HL-60/S4 treated with phorbol 12-myristate 13-acetate at 8.2 ng/mL for 4 days and 3 days (cell line): ENCODE measurements at regions not wholly inside any gene's neighbourhood (a gene's known extent, or its start where the extent isn't known, plus 50 kb on each side); places are given as distances from the start of the nearest gene placed in this dataset.

Experiments used
- in situ Hi-C: fragments of 300-500 bp; cut with MboI; formaldehyde crosslinking; loops from 2 replicates; pipeline ENCODE4 v1.15.0; 2022; ENCODE audit warnings: low sequenced_read_pairs

DNA sequence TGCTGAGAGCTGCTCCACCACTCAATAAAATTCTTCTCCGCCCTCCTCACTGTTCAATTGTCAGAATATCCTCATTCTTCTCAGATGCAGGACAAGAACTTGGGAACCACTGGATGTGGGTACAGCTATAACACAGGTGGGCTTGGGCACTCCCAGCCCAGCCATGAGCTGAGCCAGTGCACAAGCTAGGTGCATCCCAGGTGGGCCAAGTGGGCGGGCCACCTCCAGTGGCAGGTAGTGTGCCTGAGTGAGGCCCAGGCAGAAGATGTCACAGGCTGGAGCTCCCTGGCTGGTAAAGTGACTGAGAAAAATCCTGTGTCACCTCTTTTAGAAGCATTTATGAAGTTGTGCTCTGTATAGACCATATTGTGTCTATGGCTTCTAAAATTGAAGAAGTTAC lies 501.6 kb upstream of the TYRP1 start:
- in situ Hi-C loops: no loop called here

- in situ Hi-C loops: no loop called here
These were observed 498.5 kb upstream of the TYRP1 start for GRCh38 chr9:12194731-12195130.

- in situ Hi-C loops: no loop called here
These were observed 497.7 kb upstream of the TYRP1 start for GRCh38 chr9:12195456-12195855.

GRCh38 chr9:12204512-12204911 lies 488.7 kb upstream of the TYRP1 start:
- in situ Hi-C loops: no loop called here

- in situ Hi-C loops: no loop called here
These were observed 480.3 kb upstream of the TYRP1 start for GRCh38 chr9:12212860-12213259.

- in situ Hi-C loops: no loop called here
These were observed 471.7 kb upstream of the TYRP1 start for GRCh38 chr9:12221470-12221869.

DNA sequence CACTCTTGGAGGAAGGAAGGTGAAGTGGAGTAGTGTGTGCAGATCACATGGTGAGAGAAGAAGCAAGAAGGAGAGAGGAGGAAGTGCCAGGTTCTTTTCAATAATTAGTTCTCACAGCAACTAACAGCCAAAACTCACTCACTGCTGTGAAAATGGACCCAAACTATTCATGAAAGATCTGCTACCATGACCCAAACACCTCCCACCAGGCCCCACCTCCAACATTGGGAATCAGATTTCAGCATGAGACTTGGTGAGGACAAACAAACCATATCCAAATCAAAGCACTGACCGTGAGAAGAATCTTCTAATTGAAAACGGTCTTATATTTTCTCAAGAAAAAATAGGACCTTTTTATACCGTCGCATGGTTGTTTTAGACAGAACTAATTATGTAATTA lies 468.7 kb upstream of the TYRP1 start:
- in situ Hi-C loops: no loop called here

- in situ Hi-C loops: no loop called here
These were observed 462.5 kb upstream of the TYRP1 start for GRCh38 chr9:12230708-12231107.

DNA sequence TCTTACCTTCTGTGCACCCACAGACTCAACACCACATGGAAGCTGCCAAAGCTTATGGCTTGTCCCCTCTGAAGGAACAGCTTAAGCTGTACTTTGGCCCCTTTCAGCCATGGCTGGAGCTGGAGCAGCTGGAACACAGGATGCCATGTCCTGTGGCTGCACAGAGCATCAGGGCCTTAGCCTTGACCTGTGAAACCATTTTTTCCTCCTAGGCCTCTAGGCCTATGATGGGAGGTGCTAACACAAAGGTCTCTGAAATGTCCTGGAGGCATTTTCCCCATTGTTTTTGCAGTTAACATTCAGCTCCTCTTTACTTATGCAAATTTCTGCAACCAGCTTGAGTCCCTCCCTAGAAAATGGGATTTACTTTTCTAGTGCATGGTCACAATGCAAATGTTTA lies 461.4 kb upstream of the TYRP1 start:
- in situ Hi-C loops: no loop called here

- in situ Hi-C loops: no loop called here
These were observed 460.3 kb upstream of the TYRP1 start for GRCh38 chr9:12232836-12233235.

DNA sequence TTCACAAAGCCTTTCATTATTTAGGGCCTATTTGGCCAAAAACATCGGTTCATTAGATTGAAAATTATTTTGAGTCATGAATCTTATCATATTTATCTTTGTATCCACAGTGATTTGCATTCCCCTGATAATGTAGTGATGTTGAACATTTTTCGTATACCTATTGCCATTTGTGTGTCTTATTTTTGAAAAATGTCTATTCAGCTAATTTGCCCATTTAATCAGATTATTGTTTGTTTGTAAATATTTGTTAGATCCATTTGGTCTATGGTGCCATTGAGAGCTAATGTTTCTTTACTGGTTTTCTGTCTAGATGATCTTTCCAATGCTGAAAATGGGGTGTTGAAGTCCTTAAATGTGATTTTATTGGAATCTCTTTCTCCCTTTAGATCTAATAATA lies 439.2 kb upstream of the TYRP1 start:
- in situ Hi-C loops: no loop called here

GRCh38 chr9:12266758-12267157 lies 426.4 kb upstream of the TYRP1 start:
- in situ Hi-C loops: no loop called here

- in situ Hi-C loops: no loop called here
These were observed 421.7 kb upstream of the TYRP1 start for GRCh38 chr9:12271421-12271891.

DNA sequence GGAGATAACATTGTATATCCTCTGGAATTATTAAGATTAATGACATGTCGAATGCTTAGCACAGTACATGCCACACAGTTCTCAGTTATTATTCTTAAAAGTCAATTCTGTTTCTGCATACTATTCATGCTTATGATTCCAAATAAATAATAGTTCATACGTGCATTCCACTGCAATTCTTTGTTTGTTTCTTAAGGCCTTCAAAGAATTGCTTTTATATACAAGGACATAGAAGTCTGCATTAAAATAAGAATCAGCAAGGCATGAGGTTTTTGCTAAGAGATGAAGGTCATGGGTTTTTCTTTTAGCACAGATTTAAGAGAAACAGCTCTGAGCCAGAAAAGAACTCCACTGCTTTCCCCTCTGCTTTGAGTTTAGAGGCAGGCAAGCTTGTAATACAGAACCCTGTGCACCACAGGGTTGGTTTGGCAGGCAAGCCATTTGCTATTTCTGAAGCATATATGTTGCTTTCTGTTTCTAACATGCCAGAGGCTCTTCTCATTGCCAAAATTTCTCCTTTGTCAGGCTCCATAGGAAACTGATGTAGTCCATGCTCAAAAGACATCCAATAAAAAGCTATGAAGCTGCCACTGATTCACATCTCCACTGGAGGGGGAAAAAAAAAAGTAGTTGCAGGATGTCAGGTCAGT lies 420.6 kb upstream of the TYRP1 start:
- in situ Hi-C loops: no loop called here

DNA sequence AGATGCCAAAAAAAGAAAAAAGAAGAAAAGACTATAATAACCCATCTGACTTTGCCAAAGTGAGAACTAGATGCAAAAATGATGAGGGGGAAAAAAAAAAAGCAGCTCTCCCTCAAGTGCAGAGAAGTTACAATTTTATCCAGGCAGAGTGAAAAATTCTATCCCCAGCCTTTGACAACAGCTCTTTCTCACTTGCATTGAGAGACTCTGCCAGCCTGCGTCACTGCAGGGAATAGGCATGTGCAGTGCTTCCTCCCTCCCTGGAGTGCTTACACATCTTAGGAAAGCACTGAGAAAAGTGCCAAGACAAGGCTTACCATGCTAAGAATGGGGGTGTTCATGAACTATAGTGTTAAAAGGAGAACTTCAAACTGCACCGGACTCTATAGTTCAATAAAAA lies 418.6 kb upstream of the TYRP1 start:
- in situ Hi-C loops: no loop called here

DNA sequence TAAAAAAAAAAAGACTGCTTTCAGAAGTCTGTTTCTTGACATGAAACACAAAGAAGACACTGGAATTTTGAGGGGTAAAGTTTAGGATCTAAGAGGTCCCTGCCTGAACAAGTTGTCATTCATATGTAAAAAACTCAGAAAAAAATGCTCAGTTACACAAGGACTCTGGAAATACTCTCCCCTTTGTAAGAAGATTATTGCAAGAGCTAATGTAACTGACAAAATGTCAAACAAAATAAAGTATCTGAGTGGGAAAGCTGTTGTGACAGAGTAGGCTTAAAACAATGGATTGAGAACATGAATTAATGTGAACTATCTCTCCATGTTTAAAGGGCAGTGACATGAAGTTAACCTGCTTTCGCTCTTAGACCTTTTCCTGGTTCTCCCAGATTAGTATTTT lies 416.7 kb upstream of the TYRP1 start:
- in situ Hi-C loops: no loop called here

GRCh38 chr9:12289711-12290110 lies 403.5 kb upstream of the TYRP1 start:
- in situ Hi-C loops: no loop called here

GRCh38 chr9:12290166-12290869 lies 402.9 kb upstream of the TYRP1 start:
- in situ Hi-C loops: no loop called here

DNA sequence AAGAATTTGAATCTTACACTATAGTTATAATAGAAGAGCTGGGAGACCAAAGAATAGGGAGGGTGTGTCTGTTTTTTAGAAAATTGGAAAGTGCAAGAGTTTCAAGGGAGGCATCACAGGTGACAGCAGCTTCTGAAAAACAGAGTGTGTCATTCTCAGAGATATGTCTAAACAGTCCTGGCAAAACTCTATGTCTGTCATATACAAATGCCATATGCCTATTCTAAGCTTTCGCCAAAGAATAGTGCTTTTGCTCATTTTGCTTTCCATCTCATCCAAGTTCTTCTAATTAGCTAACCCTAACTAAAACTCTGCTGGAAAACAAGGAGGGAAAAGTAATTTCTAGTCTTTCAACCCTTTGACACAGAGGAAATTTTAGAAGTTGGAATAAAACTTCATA lies 388.0 kb upstream of the TYRP1 start:
- in situ Hi-C loops: no loop called here

DNA sequence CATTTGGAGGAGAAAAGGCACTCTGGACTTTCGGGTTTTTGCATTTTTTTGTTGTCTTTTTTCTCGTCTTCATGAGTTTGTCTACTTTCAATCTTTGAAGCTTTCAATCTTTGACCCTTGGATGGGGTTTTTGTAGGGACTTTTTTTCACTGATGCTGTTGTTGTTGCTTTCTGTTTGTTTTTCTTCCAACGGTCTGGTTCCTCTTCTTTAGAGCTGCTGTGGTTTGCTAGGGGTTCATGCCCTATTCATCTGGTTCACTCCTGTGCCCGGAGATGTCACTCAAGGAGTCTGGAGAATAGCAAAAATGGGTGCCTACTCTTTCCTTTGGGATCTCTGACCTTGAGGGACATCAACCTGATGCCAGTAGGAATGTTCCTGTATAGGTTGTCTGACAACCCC lies 378.6 kb upstream of the TYRP1 start:
- in situ Hi-C loops: no loop called here

DNA sequence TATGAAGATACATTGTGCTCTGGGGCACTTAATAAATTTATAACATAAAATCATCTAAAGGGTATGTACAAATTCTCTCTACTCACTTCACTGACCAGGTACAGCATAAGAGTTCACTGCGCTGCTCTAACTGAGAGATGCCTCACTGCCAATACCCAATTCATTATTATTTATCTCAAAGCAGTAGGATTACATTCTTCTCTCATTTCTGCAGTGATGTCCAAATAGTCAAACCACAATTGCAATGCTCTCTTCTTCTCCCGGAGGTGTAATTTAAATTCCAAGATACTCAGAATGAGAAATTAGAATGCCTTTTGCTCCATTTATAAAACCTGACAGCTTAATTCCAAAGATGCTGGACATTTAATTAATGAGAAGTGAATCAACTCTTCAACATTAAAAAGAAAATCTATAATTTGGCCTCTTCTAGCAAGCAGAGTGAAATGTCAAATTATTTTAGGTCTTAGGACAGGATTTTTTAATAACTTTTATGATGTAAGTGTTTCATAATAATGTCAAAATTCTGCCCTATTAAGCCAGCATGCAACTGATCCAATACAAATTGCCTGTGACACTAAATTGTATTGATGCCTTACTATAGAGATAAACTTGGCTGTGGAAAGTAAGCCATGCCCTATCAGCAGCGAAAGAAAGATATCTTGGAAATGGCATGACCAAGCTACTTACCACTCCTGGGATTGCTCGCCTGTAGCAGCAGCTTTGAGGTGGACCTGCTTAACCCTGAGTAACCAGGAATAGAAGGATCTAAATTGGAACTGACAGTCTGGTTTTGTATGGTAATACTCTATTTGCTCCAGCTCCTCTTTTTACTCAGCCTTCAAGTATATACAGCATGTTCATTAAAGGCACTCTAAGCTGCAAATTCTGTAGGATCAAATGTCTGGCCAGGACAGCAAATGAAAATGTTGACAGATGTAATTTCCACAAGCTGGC lies 374.2 kb upstream of the TYRP1 start:
- in situ Hi-C loops: no loop called here

DNA sequence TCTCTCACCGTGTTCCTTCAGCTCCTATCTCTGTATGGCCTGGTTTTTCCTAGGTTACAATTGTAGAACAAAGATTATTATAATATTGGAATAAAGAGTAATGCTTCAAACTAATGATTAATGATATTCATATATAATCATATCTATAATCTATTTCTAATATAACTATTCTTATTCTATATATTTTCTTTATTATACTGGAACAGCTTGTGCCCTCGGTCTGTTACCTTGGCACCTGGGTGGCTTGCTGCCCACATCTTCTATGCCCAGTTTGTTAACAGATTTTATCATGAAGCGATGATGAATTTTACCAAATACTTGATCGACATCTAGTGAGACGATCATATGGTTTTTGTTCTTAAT lies 363.6 kb upstream of the TYRP1 start:
- in situ Hi-C loops: no loop called here
